ENCODE measurements at regions not wholly inside any gene's neighbourhood (a gene's known extent, or its start where the extent isn't known, plus 50 kb on each side); places are given as distances from the start of the nearest gene placed in this dataset.

DNA sequence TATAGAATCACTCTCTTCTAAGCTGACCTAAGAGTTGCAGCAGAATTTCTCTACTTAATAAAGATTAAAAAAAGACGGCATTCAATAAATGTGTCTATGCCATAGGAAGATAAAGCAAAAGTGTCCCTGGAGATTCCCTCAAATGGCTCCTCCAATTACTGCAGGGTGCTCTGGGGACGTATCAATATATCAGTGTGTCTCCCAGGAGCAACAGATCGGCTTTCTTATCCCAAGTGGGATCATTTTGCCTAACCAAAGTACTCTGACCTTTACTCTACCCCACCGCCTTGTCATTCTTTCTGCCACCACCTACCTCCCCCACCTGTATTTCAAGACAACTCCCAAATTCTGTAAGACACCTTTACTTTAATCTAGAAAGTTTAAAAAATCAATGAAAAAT, 202.0 kb upstream of the SEMA3C start:
- Histone ChIP-seq H3K27me3 (no peaks in the 10 kb centered on the region), H3K9me3 (no peaks in the 10 kb centered on the region), H3K4me1 (no peaks in the 10 kb centered on the region), H3K36me3 (no peaks in the 10 kb centered on the region), H3K27ac (no peak overlapping the region), H3K4me3 (no peak overlapping the region)
- TF ChIP-seq POLR2A (IDR thresholded peaks at IDR 0.05): no peak
- no peak for TF ChIP-seq POLR2AphosphoS5 (IDR thresholded peaks at IDR 0.05; ENCODE audit: insufficient read depth in 1 of 2, low read depth in 1 of 2)
- TF ChIP-seq, protein P1, sequence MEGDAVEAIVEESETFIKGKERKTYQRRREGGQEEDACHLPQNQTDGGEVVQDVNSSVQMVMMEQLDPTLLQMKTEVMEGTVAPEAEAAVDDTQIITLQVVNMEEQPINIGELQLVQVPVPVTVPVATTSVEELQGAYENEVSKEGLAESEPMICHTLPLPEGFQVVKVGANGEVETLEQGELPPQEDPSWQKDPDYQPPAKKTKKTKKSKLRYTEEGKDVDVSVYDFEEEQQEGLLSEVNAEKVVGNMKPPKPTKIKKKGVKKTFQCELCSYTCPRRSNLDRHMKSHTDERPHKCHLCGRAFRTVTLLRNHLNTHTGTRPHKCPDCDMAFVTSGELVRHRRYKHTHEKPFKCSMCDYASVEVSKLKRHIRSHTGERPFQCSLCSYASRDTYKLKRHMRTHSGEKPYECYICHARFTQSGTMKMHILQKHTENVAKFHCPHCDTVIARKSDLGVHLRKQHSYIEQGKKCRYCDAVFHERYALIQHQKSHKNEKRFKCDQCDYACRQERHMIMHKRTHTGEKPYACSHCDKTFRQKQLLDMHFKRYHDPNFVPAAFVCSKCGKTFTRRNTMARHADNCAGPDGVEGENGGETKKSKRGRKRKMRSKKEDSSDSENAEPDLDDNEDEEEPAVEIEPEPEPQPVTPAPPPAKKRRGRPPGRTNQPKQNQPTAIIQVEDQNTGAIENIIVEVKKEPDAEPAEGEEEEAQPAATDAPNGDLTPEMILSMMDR (IDR thresholded peaks at IDR 0.05): no peak
- intact Hi-C loops (cut with DNase I): no loop called here
- DNase-seq (ENCODE audit: extremely low spot score in 2 of 2): no peak

DNA sequence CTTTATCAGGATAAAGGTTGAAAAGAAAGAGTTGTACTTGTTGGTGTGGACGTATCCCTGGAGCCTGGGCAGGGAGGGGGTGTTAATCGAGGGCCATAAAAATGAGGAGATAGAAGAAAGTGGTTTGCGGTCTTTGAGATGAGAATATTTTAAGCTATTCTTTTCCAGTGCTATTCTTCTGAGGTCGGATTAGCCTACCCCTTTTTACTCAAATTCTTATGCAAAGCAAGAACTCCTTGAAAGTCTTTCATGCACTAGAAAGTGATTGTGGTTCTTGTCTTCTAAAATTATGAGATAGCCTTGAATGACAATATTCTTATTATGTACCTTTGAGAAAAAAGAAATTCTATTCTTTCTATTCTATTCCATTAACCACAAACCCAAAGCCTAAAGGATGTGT, 201.3 kb upstream of the SEMA3C start:
- Histone ChIP-seq H3K4me3 (no peak overlapping the region), H3K27me3 (no peaks in the 10 kb centered on the region), H3K36me3 (no peaks in the 10 kb centered on the region), H3K9me3 (no peaks in the 10 kb centered on the region), H3K27ac (no peak overlapping the region), H3K4me1 (no peaks in the 10 kb centered on the region)
- TF ChIP-seq POLR2A (IDR thresholded peaks at IDR 0.05) (no peak), POLR2AphosphoS5 (IDR thresholded peaks at IDR 0.05; ENCODE audit: insufficient read depth in 1 of 2, low read depth in 1 of 2) (no peak)
- TF ChIP-seq, protein P1 (IDR thresholded peaks at IDR 0.05): no peak
- DNase-seq (ENCODE audit: extremely low spot score in 2 of 2): no peak
- intact Hi-C loops (cut with DNase I): no loop called here

DNA sequence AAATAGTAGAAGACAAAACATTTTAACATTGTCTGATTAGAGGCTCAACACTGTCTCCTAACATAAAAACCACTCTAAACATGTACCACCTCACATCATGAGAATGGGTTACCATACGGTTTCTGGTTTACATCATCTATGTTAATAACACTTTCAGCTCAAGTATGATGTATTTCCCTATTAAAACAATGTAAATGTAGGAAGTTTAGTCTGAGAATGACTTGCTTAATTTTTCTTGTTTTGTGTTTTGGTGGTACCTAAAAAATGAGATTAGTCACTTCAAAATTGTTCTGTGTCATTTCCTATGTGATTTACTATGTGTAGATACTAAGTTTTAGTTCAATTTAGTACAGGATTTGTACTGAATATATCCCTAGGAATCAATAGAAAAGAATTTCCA, 195.8 kb upstream of the SEMA3C start:
- no peak overlapping the region for H3K4me3 ChIP-seq
- H3K36me3 ChIP-seq: no peaks in the 10 kb centered on the region
- no peak for DNase-seq (ENCODE audit: extremely low spot score in 2 of 2)
- H3K27me3 ChIP-seq: no peaks in the 10 kb centered on the region
- intact Hi-C loops (cut with DNase I): no loop called here
- no peaks in the 10 kb centered on the region for H3K9me3 ChIP-seq
- no peaks in the 10 kb centered on the region for H3K4me1 ChIP-seq
- no peak overlapping the region for H3K27ac ChIP-seq
- TF ChIP-seq POLR2A (IDR thresholded peaks at IDR 0.05) (no peak), POLR2AphosphoS5 (IDR thresholded peaks at IDR 0.05; ENCODE audit: insufficient read depth in 1 of 2, low read depth in 1 of 2) (no peak)
- TF ChIP-seq, protein P1 (IDR thresholded peaks at IDR 0.05): no peak

DNA sequence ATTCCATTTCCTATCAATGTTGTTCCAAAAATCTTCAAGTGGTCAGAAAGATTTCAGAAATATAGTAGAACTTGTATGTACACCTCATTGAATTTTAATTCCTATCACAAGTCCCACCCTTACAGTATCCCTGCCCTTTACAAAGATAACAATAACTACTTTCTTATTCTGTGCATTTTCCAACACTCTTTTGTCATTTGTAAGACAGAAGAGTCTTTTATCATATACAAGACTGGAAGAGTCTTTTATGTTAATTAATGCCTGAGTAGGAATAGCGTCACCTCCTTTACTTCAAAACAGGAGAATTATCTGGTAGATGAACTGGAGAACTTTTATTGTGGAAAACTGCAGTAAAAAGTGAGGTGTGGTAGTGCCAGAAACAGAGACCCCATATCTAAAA, 193.9 kb upstream of the SEMA3C start:
- H3K27me3 ChIP-seq: no peaks in the 10 kb centered on the region
- no peaks in the 10 kb centered on the region for H3K36me3 ChIP-seq
- intact Hi-C loops (cut with DNase I): no loop called here
- no peaks in the 10 kb centered on the region for H3K9me3 ChIP-seq
- peak overlapping the region; percentile 2 for H3K27ac ChIP-seq
- H3K4me1 ChIP-seq: no peaks in the 10 kb centered on the region
- TF ChIP-seq, protein P1 (IDR thresholded peaks at IDR 0.05): no peak
- no peak for TF ChIP-seq POLR2A (IDR thresholded peaks at IDR 0.05)
- no peak for TF ChIP-seq POLR2AphosphoS5 (IDR thresholded peaks at IDR 0.05; ENCODE audit: insufficient read depth in 1 of 2, low read depth in 1 of 2)
- no peak overlapping the region for H3K4me3 ChIP-seq
- DNase-seq (ENCODE audit: extremely low spot score in 2 of 2): no peak

DNA sequence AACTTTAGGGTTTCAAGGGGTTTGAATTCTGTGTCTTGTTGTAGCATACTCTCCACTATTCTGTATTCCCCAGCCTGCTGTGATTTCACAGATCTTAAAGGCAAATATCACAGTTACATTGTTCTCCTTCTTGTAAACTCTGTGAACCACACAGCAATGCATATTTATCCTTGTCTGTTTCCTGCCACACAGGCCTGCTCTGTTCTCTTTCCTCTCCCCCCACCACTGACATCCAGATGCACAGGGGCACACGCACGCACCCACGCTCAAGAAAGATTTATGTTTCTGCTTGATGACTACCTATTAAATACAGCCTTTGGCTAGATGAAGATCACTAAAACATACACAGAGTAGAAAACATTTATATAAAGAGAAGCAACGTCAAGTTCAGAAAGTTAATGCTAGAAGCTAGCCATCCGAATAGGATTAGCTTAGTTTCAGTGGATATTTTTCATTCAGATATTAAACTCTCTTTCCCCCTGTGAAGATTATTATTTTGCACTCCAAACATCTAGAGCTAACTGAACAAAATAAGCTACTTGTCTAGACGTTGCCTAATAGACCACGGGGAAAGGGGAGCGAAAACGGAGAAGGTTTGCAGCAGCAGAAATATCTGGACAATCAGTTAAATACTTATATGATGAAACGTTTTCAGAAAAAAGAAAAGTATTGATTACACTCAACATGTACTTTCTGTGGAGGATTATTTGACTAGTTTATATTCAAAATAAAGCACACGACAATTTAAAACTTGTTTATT, 193.1 kb upstream of the SEMA3C start:
- intact Hi-C loops (cut with DNase I): no loop called here
- no peaks in the 10 kb centered on the region for H3K27me3 ChIP-seq
- no peaks in the 10 kb centered on the region for H3K36me3 ChIP-seq
- no peaks in the 10 kb centered on the region for H3K4me1 ChIP-seq
- DNase-seq (ENCODE audit: extremely low spot score in 2 of 2): no peak
- H3K9me3 ChIP-seq: no peaks in the 10 kb centered on the region
- H3K4me3 ChIP-seq: no peak overlapping the region
- TF ChIP-seq POLR2A (IDR thresholded peaks at IDR 0.05) (no peak), POLR2AphosphoS5 (IDR thresholded peaks at IDR 0.05; ENCODE audit: insufficient read depth in 1 of 2, low read depth in 1 of 2) (no peak)
- TF ChIP-seq, protein P1 (IDR thresholded peaks at IDR 0.05): no peak
- H3K27ac ChIP-seq: peak overlapping the region; percentile 2
